A549 (cell line): ENCODE measurements at regions not wholly inside any gene's neighbourhood (a gene's known extent, or its start where the extent isn't known, plus 50 kb on each side); places are given as distances from the start of the nearest gene placed in this dataset.

Experiments
- ATAC-seq, 2 experiments: fragments of 200-7000 bp in 1 of 2; fragments of >200 bp in 1 of 2; cut with Nextera tagmentation in 1 of 2; cut with Tn5 transposase in 1 of 2; 3 replicates each; pipeline versions ENCODE4 v1.8.0 to v1.9.1; 2018 to 2020; ENCODE audit warnings: mild to moderate bottlenecking in 1 of 2, moderate library complexity in 1 of 2
- CTCF ChIA-PET: fragments of 300-600 bp; sonication (Branson Sonifier 250); formaldehyde crosslinking; extraction: SDS; loops from one replicate; lab custom pipeline; 2021; ENCODE audit warnings: antibody characterized with exemption, inconsistent platforms; lab: Yijun Ruan, JAX
- POLR2A ChIA-PET: fragments of 350-600 bp; formaldehyde crosslinking; extraction: SDS; loops from one replicate; lab custom pipeline; 2021; ENCODE audit warnings: antibody characterized with exemption, inconsistent platforms; lab: Yijun Ruan, JAX
- DNase-seq, 2 experiments: peaks; one replicate each; pipeline versions ENCODE4 v3.0.0 to v3.0.0-alpha.2; 2011 to 2016; ENCODE audit warnings: low read depth in 1 of 2, low spot score in 1 of 2
- FAIRE-seq: peaks from 2 replicates; lab custom pipeline; 2011; peaks lifted over from hg19 to GRCh38; lab: Jason Lieb, UNC
- H3K27ac ChIP-seq, 2 experiments: fragments of >200 bp; sonication (Bioruptor Twin); formaldehyde crosslinking; 3 replicates each; pipeline ENCODE4 v1.5.1; 2016 to 2017
- H3K4me1 ChIP-seq: fragments of >200 bp; sonication (Bioruptor Twin); formaldehyde crosslinking; 3 replicates; pipeline ENCODE4 v1.6.1; 2016
- H3K4me2 ChIP-seq: fragments of >200 bp; sonication (Bioruptor Twin); formaldehyde crosslinking; 3 replicates; pipeline ENCODE4 v1.6.1; 2016
- H3K4me3 ChIP-seq: fragments of >200 bp; sonication (Bioruptor Twin); formaldehyde crosslinking; 3 replicates; pipeline ENCODE4 v1.5.1; 2016
- H3K9me3 ChIP-seq: fragments of >200 bp; sonication (Bioruptor Twin); formaldehyde crosslinking; 3 replicates; pipeline ENCODE4 v1.6.1; 2016
- BHLHE40 ChIP-seq: IDR thresholded peaks from 2 replicates; pipeline ENCODE4 v1.6.1; 2012; ENCODE audit warnings: low read depth, low read length, inconsistent platforms
- CBX8 ChIP-seq: fragments of 200-600 bp; sonication (generic); IDR thresholded peaks from 2 replicates; pipeline ENCODE4 v1.6.1; 2016
- CEBPB ChIP-seq, 2 experiments: fragments of >200 bp in 1 of 2; sonication (Bioruptor Twin) in 1 of 2; formaldehyde crosslinking in 1 of 2; IDR thresholded peaks; 2 replicates each; pipeline ENCODE4 v1.6.1; 2012 to 2016
- CHD2 ChIP-seq: fragments of 150-350 bp; IDR thresholded peaks from 2 replicates; pipeline ENCODE4 v1.6.1; 2014; ENCODE audit warnings: low read length; ENCODE audit not compliant: partially characterized antibody
- CHD4 ChIP-seq: fragments of 200-600 bp; sonication (generic); IDR thresholded peaks from 2 replicates; pipeline ENCODE4 v1.6.1; 2016; ENCODE audit warnings: antibody characterized with exemption, mild to moderate bottlenecking, borderline replicate concordance
- FOXS1 ChIP-seq: fragments of 250-450 bp; sonication (Bioruptor Pico); IDR thresholded peaks from 2 replicates; pipeline ENCODE4 v1.5.0; 2020; ENCODE audit warnings: mild to moderate bottlenecking, moderate library complexity
- HEYL ChIP-seq: fragments of 250-450 bp; sonication (Bioruptor Pico); IDR thresholded peaks from 2 replicates; pipeline ENCODE4 v1.8.0; 2021; ENCODE audit warnings: mild to moderate bottlenecking, moderate library complexity
- HOXA7 ChIP-seq: fragments of 250-450 bp; sonication (Bioruptor Pico); IDR thresholded peaks from 2 replicates; pipeline ENCODE4 v1.5.0; 2020; ENCODE audit warnings: mild to moderate bottlenecking, moderate library complexity
- KDM5A ChIP-seq: fragments of 200-600 bp; sonication (generic); IDR thresholded peaks from 2 replicates; pipeline ENCODE4 v1.6.1; 2016; ENCODE audit warnings: antibody characterized with exemption, mild to moderate bottlenecking
- NPAS2 ChIP-seq: fragments of 250-450 bp; sonication (Bioruptor Pico); IDR thresholded peaks from 2 replicates; pipeline ENCODE4 v1.8.0; 2022; ENCODE audit warnings: mild to moderate bottlenecking, moderate library complexity, borderline replicate concordance
- PHF8 ChIP-seq: fragments of 200-600 bp; sonication (generic); IDR thresholded peaks from 2 replicates; pipeline ENCODE4 v1.6.1; 2016; ENCODE audit warnings: low read depth, mild to moderate bottlenecking, antibody characterized with exemption, moderate library complexity, borderline replicate concordance
- POLR2A ChIP-seq: IDR thresholded peaks from 2 replicates; pipeline ENCODE4 v1.6.1; 2012; ENCODE audit warnings: mild to moderate bottlenecking, low read length
- RCOR1 ChIP-seq: fragments of 150-350 bp; IDR thresholded peaks from 2 replicates; pipeline ENCODE4 v1.6.1; 2014; ENCODE audit warnings: antibody characterized with exemption, low read length, low read depth
- RFX5 ChIP-seq: fragments of 450-650 bp; IDR thresholded peaks from 2 replicates; pipeline ENCODE4 v1.7.1; 2014; ENCODE audit warnings: antibody characterized with exemption, mild to moderate bottlenecking, moderate library complexity
- RNF2 ChIP-seq: fragments of 200-600 bp; sonication (generic); IDR thresholded peaks from 2 replicates; pipeline ENCODE4 v1.6.1; 2016; ENCODE audit warnings: low read depth, mild to moderate bottlenecking, antibody characterized with exemption, moderate library complexity, borderline replicate concordance
- SMC3 ChIP-seq: fragments of >200 bp; sonication (Bioruptor Twin); formaldehyde crosslinking; IDR thresholded peaks from 3 replicates; pipeline ENCODE4 v1.6.1; 2018; ENCODE audit warnings: inconsistent platforms
- TP53 ChIP-seq: fragments of 250-450 bp; sonication (Bioruptor Pico); IDR thresholded peaks from 2 replicates; pipeline ENCODE4 v1.5.0; 2021; ENCODE audit warnings: mild to moderate bottlenecking, moderate library complexity
- ZC3H11A ChIP-seq: fragments of 450-650 bp; IDR thresholded peaks from 2 replicates; pipeline ENCODE4 v1.6.1; 2014; ENCODE audit warnings: antibody characterized with exemption, mild to moderate bottlenecking
- ZFP36 ChIP-seq: fragments of 450-650 bp; IDR thresholded peaks from 2 replicates; pipeline ENCODE4 v1.6.1; 2014; ENCODE audit warnings: borderline replicate concordance; ENCODE audit not compliant: partially characterized antibody
- ZNF302 ChIP-seq: fragments of 250-450 bp; sonication (Bioruptor Pico); IDR thresholded peaks from 2 replicates; pipeline ENCODE4 v1.9.0; 2021; ENCODE audit warnings: inconsistent platforms, mild to moderate bottlenecking, moderate library complexity
- ZSCAN20 ChIP-seq: fragments of 250-450 bp; sonication (Bioruptor Pico); IDR thresholded peaks from 2 replicates; pipeline ENCODE4 v1.8.0; 2022; ENCODE audit warnings: mild to moderate bottlenecking, moderate library complexity
- WGBS: methylation state at CpG from one replicate; pipeline ENCODE4 v1.1.6; 2017; ENCODE audit errors: missing lambda C conversion rate; 5-methylcytosine and 5-hydroxymethylcytosine counted together
- TF ChIP-seq, protein P1 (sequence below): fragments of 250-450 bp; sonication (Bioruptor Pico); IDR thresholded peaks from 2 replicates; pipeline ENCODE4 v1.5.0; 2020; ENCODE audit warnings: low read depth, mild to moderate bottlenecking, moderate library complexity
- TF ChIP-seq, protein P2 (sequence below): IDR thresholded peaks from 2 replicates; pipeline ENCODE4 v1.6.1; 2012; ENCODE audit warnings: low read depth, borderline replicate concordance
- TF ChIP-seq, protein P3 (sequence below): fragments of >200 bp; sonication (Bioruptor Twin); formaldehyde crosslinking; IDR thresholded peaks from 2 replicates; pipeline ENCODE4 v1.6.1; 2016
- TF ChIP-seq, protein P4 (sequence below): IDR thresholded peaks from 2 replicates; pipeline ENCODE4 v1.6.1; 2012
- TF ChIP-seq, protein P5 (sequence below): fragments of >200 bp; sonication (Bioruptor Twin); formaldehyde crosslinking; IDR thresholded peaks from 3 replicates; pipeline ENCODE4 v1.5.1; 2016
- TF ChIP-seq, protein P6 (sequence below): fragments of >200 bp; sonication (Bioruptor Twin); formaldehyde crosslinking; IDR thresholded peaks from 3 replicates; pipeline ENCODE4 v1.6.1; 2016

DNA sequence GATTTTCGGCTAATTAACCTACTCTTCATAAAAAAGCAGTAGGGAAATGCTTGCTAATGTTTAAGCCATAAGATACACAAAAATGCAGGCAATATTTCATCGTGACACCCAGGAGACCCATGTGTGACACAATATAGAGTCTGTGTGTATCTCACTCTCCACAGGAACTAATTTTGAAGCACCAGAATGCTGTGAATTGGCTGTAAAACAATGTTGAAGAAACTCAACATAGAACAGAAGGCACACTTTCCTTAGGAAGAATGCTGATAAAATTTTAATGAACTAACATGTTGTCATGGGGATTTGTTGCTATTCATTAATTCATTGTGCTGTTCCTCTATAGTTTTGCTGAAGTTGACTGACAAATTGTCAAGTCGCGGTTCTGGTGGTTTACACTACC, 249.4 kb upstream of the TFAP2D start:
- CTCF ChIA-PET: no interaction called here
- ATAC-seq: no peak

DNA sequence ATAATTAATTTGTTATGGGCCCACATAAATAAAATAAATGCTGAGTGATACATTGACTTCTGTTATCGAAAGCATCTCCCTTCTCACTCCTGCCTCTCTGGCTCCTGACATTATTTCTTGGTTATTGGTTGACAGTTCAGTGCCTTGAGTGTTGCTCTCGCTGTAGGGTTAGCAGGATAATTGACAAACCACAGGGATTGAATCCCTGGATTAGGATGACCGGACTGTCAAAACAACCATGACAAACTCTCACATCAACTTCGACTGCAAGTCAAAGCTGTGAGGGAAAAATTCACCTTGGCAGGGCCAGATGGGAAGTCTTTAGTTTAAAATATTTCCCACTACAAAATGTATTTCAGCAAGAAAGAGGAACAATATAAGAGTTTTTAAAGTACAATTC, 245.4 kb upstream of the TFAP2D start:
- Histone ChIP-seq H3K4me2 (no peak overlapping the region), H3K4me3 (no peak overlapping the region), H3K27ac (no peak overlapping the region), H3K4me1 (no peaks in the 10 kb centered on the region), H3K9me3 (no peaks in the 10 kb centered on the region)
- CTCF ChIA-PET: no interaction called here
- DNase-seq (no peak), FAIRE-seq (no peak), ATAC-seq (no peak)
- whole genome bisulfite sequencing: 10% methylated on average over 4 of the region's 4 CpGs
- TF ChIP-seq TP53 (CRISPR knock-in tag) (no peak), HOXA7 (CRISPR knock-in tag) (no peak), HEYL (CRISPR knock-in tag) (no peak), ZC3H11A (no peak), FOXS1 (CRISPR knock-in tag) (no peak), RNF2 (no peak)
- POLR2A ChIA-PET: no interaction called here

More for the DNA sequence above, 249.4 kb upstream of the TFAP2D start:
- POLR2A ChIA-PET: no interaction called here
- H3K4me3 ChIP-seq: no peak overlapping the region
- no peak for FAIRE-seq
- H3K9me3 ChIP-seq: no peaks in the 10 kb centered on the region
- no peaks in the 10 kb centered on the region for H3K4me1 ChIP-seq
- H3K4me2 ChIP-seq: no peak overlapping the region
- 3% methylated on average over 4 of the region's 4 CpGs for WGBS
- DNase-seq: no peak
- no peak overlapping the region for H3K27ac ChIP-seq
- TF ChIP-seq, protein P1, sequence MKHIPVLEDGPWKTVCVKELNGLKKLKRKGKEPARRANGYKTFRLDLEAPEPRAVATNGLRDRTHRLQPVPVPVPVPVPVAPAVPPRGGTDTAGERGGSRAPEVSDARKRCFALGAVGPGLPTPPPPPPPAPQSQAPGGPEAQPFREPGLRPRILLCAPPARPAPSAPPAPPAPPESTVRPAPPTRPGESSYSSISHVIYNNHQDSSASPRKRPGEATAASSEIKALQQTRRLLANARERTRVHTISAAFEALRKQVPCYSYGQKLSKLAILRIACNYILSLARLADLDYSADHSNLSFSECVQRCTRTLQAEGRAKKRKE (CRISPR knock-in tag): no peak
- TF ChIP-seq BHLHE40: no peak
- no peak for TF ChIP-seq CEBPB (IDR thresholded peaks at IDR 0.05)
- no peak for TF ChIP-seq NPAS2
- no peak for TF ChIP-seq ZC3H11A
- TF ChIP-seq KDM5A: no peak
- TF ChIP-seq RCOR1: no peak
- TF ChIP-seq, protein P2, sequence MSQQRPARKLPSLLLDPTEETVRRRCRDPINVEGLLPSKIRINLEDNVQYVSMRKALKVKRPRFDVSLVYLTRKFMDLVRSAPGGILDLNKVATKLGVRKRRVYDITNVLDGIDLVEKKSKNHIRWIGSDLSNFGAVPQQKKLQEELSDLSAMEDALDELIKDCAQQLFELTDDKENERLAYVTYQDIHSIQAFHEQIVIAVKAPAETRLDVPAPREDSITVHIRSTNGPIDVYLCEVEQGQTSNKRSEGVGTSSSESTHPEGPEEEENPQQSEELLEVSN: no peak
- TF ChIP-seq POLR2A: no peak
- TF ChIP-seq CBX8: no peak

DNA sequence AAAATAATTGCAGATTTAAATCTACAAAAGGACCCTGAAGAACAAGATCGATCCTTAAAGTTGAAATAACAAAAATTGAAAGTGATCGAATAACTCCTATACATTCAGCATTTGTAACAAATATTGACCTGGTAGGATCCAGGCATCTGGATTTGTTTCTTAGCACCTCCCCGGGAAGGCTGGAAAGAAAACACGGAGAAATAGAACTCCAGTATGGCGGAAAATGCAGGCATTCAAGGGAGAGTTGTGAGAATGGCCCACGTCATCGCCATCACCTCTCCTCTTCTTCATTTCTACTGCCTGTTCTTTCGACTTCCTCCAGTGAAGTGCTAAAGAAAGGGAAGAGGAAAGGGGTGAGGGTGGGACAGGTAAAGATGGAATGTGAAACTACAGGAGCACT, 242.3 kb upstream of the TFAP2D start:
- ATAC-seq: no peak
- FAIRE-seq: no peak
- H3K4me3 ChIP-seq: no peak overlapping the region
- no peak for DNase-seq
- H3K9me3 ChIP-seq: no peaks in the 10 kb centered on the region
- H3K4me2 ChIP-seq: no peak overlapping the region
- ChIA-PET POLR2A (no interaction called here), CTCF (no interaction called here)
- H3K4me1 ChIP-seq: no peaks in the 10 kb centered on the region
- TF ChIP-seq PHF8: no peak
- TF ChIP-seq CHD2: no peak
- TF ChIP-seq, protein P3, sequence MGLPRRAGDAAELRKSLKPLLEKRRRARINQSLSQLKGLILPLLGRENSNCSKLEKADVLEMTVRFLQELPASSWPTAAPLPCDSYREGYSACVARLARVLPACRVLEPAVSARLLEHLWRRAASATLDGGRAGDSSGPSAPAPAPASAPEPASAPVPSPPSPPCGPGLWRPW: no peak
- no peak for TF ChIP-seq CHD4
- no peak for TF ChIP-seq CBX8
- TF ChIP-seq, protein P4, sequence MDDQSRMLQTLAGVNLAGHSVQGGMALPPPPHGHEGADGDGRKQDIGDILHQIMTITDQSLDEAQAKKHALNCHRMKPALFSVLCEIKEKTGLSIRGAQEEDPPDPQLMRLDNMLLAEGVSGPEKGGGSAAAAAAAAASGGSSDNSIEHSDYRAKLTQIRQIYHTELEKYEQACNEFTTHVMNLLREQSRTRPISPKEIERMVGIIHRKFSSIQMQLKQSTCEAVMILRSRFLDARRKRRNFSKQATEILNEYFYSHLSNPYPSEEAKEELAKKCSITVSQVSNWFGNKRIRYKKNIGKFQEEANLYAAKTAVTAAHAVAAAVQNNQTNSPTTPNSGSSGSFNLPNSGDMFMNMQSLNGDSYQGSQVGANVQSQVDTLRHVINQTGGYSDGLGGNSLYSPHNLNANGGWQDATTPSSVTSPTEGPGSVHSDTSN: no peak
- no peak for TF ChIP-seq ZC3H11A
- 4% methylated on average over 8 of the region's 8 CpGs for WGBS
- no peak overlapping the region for H3K27ac ChIP-seq

DNA sequence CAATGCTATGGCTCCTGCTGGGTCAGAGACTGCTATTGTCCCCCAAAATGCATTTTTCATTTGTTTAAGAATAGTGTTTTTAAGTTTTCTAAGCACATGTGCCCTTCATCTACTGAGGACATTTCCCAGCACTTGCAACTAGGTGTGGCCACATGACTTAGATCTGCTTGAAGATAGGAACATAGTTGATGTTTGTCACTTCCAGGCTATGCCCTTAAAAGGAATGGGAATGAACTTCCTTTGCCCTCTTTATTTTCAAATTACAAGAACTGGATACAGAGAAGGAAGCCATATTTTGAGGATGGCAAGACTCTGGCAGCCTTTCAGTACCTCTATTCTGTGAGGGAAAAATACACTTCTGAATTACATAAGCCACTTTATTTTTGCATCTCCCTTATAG, 203.0 kb upstream of the TFAP2D start:
- Histone ChIP-seq H3K27ac (no peak overlapping the region), H3K4me1 (no peaks in the 10 kb centered on the region), H3K4me3 (no peak overlapping the region), H3K4me2 (no peak overlapping the region), H3K9me3 (no peaks in the 10 kb centered on the region)
- ChIA-PET CTCF (no interaction called here), POLR2A (no interaction called here)
- no peak for DNase-seq
- no peak for FAIRE-seq
- no peak for ATAC-seq
- TF ChIP-seq SMC3 (no peak), NPAS2 (no peak), PHF8 (no peak), HOXA7 (CRISPR knock-in tag) (no peak), CBX8 (no peak), ZFP36 (no peak), ZC3H11A (no peak), ZSCAN20 (CRISPR knock-in tag) (no peak), CHD4 (no peak), RFX5 (no peak), ZNF302 (no peak), HEYL (CRISPR knock-in tag) (no peak), FOXS1 (CRISPR knock-in tag) (no peak)
- TF ChIP-seq, protein P5, sequence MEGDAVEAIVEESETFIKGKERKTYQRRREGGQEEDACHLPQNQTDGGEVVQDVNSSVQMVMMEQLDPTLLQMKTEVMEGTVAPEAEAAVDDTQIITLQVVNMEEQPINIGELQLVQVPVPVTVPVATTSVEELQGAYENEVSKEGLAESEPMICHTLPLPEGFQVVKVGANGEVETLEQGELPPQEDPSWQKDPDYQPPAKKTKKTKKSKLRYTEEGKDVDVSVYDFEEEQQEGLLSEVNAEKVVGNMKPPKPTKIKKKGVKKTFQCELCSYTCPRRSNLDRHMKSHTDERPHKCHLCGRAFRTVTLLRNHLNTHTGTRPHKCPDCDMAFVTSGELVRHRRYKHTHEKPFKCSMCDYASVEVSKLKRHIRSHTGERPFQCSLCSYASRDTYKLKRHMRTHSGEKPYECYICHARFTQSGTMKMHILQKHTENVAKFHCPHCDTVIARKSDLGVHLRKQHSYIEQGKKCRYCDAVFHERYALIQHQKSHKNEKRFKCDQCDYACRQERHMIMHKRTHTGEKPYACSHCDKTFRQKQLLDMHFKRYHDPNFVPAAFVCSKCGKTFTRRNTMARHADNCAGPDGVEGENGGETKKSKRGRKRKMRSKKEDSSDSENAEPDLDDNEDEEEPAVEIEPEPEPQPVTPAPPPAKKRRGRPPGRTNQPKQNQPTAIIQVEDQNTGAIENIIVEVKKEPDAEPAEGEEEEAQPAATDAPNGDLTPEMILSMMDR: no peak
- TF ChIP-seq, protein P6, sequence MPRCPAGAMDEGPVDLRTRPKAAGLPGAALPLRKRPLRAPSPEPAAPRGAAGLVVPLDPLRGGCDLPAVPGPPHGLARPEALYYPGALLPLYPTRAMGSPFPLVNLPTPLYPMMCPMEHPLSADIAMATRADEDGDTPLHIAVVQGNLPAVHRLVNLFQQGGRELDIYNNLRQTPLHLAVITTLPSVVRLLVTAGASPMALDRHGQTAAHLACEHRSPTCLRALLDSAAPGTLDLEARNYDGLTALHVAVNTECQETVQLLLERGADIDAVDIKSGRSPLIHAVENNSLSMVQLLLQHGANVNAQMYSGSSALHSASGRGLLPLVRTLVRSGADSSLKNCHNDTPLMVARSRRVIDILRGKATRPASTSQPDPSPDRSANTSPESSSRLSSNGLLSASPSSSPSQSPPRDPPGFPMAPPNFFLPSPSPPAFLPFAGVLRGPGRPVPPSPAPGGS: no peak
